ENCODE measurements at regions not wholly inside any gene's neighbourhood (a gene's known extent, or its start where the extent isn't known, plus 50 kb on each side); places are given as distances from the start of the nearest gene placed in this dataset.
A peak's percentile ranks its signal among the peaks of the same experiment; 100 is the strongest.

DNA sequence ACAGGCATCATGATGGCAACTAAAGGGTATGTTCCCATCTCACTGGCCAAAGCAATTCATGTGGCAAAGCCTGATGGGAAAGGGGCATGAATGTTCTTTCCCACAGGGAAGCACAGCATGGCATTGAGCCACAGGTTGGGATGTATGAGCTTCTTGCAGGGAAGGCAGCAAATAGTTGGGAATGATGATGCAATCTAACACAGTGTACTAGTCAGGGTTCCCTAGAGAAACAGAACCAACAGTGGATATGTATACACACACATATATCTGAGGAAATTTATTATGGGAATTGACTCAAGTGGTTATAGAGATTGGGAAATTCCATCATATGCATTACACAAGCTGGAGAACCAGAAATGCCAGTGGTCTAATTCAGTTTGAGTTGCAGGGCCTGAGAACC, 253.6 kb upstream of the NPVF start:
- Mint-ChIP-seq H3K36me3 (ENCODE audit: low read depth) (no peaks in the 10 kb centered on the region), H3K4me1 (ENCODE audit: low read depth) (no peaks in the 10 kb centered on the region), H3K4me3 (no peak overlapping the region), H3K27ac (no peak overlapping the region), H3K9me3 (ENCODE audit: insufficient read depth) (no peaks in the 10 kb centered on the region), H3K27me3 (ENCODE audit: low read depth) (peaks cover 8% of the 10 kb centered on the region)
- ATAC-seq (no peak), DNase-seq (no peak)
- CTCF ChIA-PET, result interaction anchor here (1.5 kb wide), 1 partner anchor 222 kb away, joined by 3 read pairs; no protein-coding TSS in a partner anchor
- POLR2A ChIA-PET, result no interaction called here

DNA sequence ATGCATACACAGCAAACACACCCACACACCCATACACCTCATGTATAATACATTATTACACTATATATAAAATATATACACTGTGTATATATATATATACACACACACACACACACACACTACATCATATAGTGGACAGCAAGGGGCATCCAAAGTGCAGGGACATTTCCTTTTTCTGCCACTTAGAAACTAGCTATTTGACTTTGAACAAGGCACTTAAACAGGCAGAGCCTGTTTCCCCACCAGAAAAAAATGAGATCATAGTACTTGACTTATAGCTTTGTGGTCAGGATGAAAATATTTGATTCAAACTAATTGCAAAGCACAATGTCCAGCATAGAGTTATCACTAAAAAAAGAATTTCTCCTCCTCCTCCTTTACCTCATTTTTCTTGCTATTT, 254.3 kb upstream of the NPVF start:
- DNase-seq (no peak), ATAC-seq (no peak)
- Mint-ChIP-seq H3K27me3 (ENCODE audit: low read depth) (peaks cover 11% of the 10 kb centered on the region), H3K4me1 (ENCODE audit: low read depth) (no peaks in the 10 kb centered on the region), H3K36me3 (ENCODE audit: low read depth) (no peaks in the 10 kb centered on the region), H3K27ac (no peak overlapping the region), H3K9me3 (ENCODE audit: insufficient read depth) (no peaks in the 10 kb centered on the region), H3K4me3 (no peak overlapping the region)
- ChIA-PET POLR2A (no interaction called here), CTCF (interaction anchor here (1.5 kb wide), 1 partner anchor 223 kb away, joined by 3 read pairs; no protein-coding TSS in a partner anchor)

DNA sequence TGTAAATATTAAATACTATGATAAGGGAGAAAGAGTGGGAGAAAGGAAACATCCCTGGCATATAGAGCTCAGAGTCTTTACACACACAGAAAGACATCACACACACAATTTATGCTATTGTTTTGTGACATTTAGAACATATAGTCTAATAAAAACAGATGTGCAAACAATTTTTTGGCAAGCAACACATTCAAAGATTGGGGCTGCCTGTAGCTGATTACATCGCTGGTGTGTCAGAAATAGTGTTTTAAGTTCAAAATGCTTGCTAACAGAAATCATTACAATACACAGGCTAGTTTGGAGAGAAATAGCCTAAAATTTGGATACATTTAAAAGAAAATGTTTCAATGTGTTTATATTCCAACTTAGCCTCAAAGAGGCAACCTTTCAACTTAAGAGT, 256.7 kb upstream of the NPVF start:
- Mint-ChIP-seq H3K27ac (no peak overlapping the region), H3K4me1 (ENCODE audit: low read depth) (no peaks in the 10 kb centered on the region), H3K9me3 (ENCODE audit: insufficient read depth) (no peaks in the 10 kb centered on the region), H3K4me3 (no peak overlapping the region), H3K27me3 (ENCODE audit: low read depth) (peaks cover 11% of the 10 kb centered on the region), H3K36me3 (ENCODE audit: low read depth) (no peaks in the 10 kb centered on the region)
- ChIA-PET CTCF (no interaction called here), POLR2A (no interaction called here)
- DNase-seq (no peak), ATAC-seq (no peak)

DNA sequence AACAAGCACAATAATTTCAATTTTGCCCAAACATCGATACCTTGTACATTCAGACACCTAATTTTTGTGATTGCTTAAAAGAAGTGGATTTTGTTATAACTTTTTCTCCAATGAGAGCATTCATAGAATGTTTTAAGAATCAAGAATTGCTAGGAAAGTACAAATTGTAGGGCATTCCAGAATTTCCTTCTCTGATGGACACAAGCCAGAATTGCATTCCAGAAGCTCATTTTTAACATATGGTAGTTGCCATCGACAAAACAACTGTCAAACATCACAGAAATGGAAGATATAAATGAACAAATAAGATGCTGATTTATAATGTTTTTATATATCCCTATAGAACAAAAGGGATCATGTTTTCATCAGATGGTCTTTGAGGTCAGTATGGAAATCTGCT, 258.4 kb upstream of the NPVF start:
- no peaks in the 10 kb centered on the region for H3K4me1 Mint-ChIP-seq (ENCODE audit: low read depth)
- CTCF ChIA-PET, result no interaction called here
- no peak overlapping the region for H3K4me3 Mint-ChIP-seq
- ATAC-seq (no peak), DNase-seq (no peak)
- no peak overlapping the region for H3K27ac Mint-ChIP-seq
- POLR2A ChIA-PET, result no interaction called here
- peaks cover 11% of the 10 kb centered on the region for H3K27me3 Mint-ChIP-seq (ENCODE audit: low read depth)
- no peaks in the 10 kb centered on the region for H3K36me3 Mint-ChIP-seq (ENCODE audit: low read depth)
- H3K9me3 Mint-ChIP-seq (ENCODE audit: insufficient read depth), result no peaks in the 10 kb centered on the region

DNA sequence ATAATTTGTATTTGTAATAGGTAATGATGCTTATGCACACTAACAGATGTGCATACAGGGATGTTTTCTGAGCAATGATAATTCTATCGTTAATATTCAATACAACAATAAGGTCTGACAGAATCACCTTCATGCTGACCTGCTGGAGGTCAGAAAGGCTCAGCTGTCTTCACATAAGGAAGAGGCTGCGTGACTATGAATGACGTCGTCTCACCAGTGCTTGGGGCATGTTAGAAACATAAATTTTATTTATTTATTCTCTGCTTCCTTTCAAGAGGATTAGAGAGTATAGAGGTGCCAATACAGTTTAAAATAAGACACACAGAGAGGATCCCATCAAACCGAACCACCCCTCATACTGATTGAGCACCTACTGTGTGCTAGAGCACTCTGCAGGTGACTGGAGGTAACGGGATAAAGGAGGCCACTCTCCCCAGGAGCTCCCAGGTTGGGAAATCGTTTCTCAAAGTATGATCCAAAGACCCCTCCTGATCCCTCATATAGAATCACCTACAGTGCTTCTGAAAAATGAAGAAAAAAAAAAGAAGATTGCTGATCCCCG, 265.6 kb upstream of the NPVF start:
- H3K4me3 Mint-ChIP-seq, result no peak overlapping the region
- H3K9me3 Mint-ChIP-seq (ENCODE audit: insufficient read depth), result no peaks in the 10 kb centered on the region
- no peak overlapping the region for H3K27ac Mint-ChIP-seq
- ChIA-PET CTCF (interaction anchor here (0.7 kb wide), 1 partner anchor 72 kb away, joined by 3 read pairs; no protein-coding TSS in a partner anchor), POLR2A (no interaction called here)
- H3K4me1 Mint-ChIP-seq (ENCODE audit: low read depth), result peaks cover 14% of the 10 kb centered on the region
- no peak for DNase-seq
- H3K36me3 Mint-ChIP-seq (ENCODE audit: low read depth), result peaks cover 4% of the 10 kb centered on the region
- no peak for ATAC-seq
- H3K27me3 Mint-ChIP-seq (ENCODE audit: low read depth), result peaks cover 3% of the 10 kb centered on the region

DNA sequence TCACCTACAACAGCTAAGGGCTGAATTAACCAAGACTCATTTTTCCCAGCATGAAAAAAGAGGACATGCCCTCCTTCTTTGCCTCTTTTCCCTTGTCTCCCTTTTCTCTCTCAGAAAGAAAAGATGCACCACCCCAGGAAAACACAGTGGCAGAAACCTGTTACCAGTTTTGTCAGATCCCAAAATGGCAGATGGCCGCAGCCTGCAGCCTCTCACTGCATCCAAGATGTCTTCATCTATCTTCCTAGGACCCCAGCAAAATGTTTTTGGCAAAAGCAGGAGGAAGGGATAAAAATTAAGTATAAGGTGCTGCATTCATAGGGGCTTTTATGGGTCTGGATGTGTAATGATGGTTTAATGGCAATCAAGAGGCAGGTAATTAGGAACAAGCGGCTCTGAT, 266.6 kb upstream of the NPVF start:
- Mint-ChIP-seq H3K9me3 (ENCODE audit: insufficient read depth) (no peaks in the 10 kb centered on the region), H3K4me1 (ENCODE audit: low read depth) (peaks cover 14% of the 10 kb centered on the region), H3K4me3 (no peak overlapping the region), H3K36me3 (ENCODE audit: low read depth) (peaks cover 4% of the 10 kb centered on the region), H3K27me3 (ENCODE audit: low read depth) (peaks cover 3% of the 10 kb centered on the region), H3K27ac (no peak overlapping the region)
- ATAC-seq (no peak), DNase-seq (no peak)
- ChIA-PET POLR2A (no interaction called here), CTCF (interaction anchor here (0.7 to 1.1 kb wide), 2 partner anchors 70 to 103 kb away, joined by 3 read pairs; no protein-coding TSS in a partner anchor)

DNA sequence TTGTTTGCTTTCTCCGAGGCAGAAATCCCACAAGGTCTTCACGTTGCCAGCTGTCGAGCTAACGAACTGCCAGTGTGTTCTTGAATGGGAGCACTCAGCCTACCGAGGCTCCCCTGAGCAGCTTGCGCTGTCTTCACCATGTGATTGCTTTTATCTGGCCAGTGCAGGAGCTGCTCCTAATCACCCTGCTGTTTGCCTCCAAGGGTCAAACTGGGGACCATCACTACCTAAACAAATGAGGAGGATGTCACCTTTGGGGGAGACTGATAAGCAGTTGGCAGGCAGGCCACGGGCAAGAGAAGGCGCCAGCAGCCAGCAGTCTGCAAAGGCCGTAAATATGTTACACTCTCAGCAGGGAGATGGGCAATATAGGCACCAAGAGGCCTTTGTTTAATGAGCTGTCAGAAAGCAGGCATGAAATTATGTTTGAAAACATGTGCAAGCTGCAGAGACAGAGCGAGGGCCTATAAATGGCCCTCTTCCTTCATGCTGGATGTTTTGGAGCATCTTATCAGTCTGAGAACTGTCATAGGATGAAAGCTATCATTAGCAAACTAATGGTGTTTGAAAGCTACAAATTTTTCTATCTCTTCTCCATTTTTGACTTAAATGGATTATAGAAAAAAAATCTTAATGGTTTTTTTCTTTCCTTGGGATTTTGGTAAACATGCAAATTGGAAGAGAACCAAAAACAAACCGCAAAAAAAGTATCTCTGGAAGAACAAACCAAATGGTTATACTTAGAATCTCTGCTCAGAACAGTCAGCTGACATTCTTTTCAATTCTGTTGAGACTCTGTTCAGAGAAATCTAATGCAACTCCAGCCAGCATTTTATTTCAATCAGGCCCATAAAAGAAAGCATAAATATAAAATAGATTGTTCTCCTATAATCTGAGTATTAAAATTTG, 267.3 kb upstream of the NPVF start:
- POLR2A ChIA-PET, result no interaction called here
- Mint-ChIP-seq H3K9me3 (ENCODE audit: insufficient read depth) (no peaks in the 10 kb centered on the region), H3K36me3 (ENCODE audit: low read depth) (peaks cover 4% of the 10 kb centered on the region), H3K27ac (no peak overlapping the region), H3K4me3 (no peak overlapping the region), H3K4me1 (ENCODE audit: low read depth) (peaks cover 14% of the 10 kb centered on the region), H3K27me3 (ENCODE audit: low read depth) (peaks cover 3% of the 10 kb centered on the region)
- CTCF ChIA-PET, result interaction anchor here (0.7 to 1.1 kb wide), 2 partner anchors 70 to 104 kb away, joined by 3 read pairs; no protein-coding TSS in a partner anchor
- DNase-seq, result no peak
- no peak for ATAC-seq

DNA sequence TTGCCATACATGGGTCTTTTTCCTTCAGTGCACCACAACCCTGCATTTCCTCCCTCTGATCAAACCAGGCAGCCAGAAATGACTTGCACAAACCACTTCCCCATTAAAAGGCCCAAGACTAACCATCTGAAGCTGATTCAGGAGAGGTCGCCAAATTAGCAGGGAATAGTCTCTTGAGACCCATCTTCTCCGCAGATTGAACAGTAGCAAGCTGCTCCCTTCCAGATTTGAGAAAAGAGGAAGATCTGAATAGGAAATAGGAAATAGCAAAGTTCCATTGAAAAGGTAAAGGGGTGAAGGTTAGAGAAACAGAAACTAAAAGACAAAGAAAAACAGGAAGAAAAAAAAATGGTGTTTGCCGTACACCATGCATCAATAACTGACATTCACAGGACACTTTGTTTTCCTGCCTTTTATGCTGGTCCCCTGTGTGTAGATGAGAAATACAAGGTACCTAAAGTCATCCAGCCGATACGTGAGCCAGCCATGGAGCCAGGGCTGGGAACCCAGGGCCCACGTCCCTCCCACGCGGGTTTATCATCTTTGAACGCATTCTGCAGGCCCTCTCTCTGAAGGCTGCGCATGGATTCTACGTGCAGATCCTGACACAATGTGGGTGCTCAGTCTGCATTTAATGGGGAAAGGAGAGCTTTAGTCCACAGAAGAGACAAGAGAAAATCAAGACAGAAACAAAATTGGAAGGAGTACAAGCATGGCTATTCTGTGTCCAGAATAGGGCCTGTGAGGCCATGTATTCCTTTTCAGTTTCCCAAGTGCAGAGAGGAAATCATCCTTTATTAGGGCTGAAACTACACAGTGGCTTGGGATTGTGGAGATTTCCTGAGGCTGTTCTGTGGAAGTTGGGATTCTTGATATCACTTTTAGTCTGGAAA, 268.4 kb upstream of the NPVF start:
- Mint-ChIP-seq H3K9me3 (ENCODE audit: insufficient read depth) (no peaks in the 10 kb centered on the region), H3K27me3 (ENCODE audit: low read depth) (peaks cover 6% of the 10 kb centered on the region), H3K4me3 (peak overlapping the region; percentile 74), H3K4me1 (ENCODE audit: low read depth) (peaks cover 14% of the 10 kb centered on the region), H3K36me3 (ENCODE audit: low read depth) (peaks cover 4% of the 10 kb centered on the region), H3K27ac (peak overlapping the region; percentile 89)
- ATAC-seq (peak; percentile 49), DNase-seq (peak; percentile 46)
- POLR2A ChIA-PET, result no interaction called here
- CTCF ChIA-PET, result interaction anchor here (0.6 to 1.0 kb wide), 2 partner anchors 68 to 77 kb away, joined by 4 read pairs; no protein-coding TSS in a partner anchor

DNA sequence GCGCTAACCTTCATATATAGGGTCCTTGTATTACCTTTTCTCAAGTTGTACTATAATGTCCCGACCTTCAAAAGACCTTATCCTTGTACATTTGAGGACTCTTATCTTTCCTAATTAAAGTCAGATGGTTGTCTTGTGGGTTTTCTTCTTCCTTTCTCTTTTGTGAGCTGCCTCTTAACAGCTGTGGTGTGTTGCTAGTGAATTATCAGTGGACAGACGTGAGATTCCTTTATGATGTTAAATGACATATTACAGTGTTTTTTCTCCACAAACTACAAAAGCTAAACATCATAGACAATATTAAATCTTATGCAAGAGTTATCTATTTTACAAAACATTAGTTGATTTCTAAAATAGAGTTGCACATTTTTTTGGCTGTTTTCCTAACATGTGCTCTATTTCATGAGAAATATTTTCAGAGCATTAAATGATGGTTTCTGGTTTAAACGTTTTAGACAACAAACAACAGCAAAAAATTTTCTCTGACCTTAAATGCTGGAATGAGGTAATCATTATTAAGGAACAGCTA, 272.2 kb upstream of the NPVF start:
- H3K4me1 Mint-ChIP-seq (ENCODE audit: low read depth), result peaks cover 12% of the 10 kb centered on the region

DNA sequence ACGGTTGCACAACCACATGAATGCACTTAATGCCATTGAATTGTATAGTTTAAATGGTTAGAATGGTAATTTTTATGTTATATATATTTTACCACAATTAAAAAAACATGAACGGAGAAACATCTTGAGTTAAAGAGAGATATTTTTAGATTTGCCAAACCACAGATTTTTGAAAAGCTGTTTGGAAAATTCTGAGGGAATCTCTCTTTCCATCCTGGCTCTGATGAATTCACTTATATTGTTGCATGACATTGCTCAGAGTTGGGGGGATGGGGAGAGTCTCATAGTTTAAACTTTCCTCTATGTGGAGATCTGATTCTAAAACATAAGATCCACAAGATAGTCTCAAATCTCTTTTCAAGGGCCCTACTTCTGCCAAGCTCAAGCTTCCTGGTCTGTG, 275.0 kb upstream of the NPVF start:
- Mint-ChIP-seq H3K4me3 (no peak overlapping the region), H3K36me3 (ENCODE audit: low read depth) (no peaks in the 10 kb centered on the region)
- POLR2A ChIA-PET, result no interaction called here

More for the DNA sequence above, 272.2 kb upstream of the NPVF start:
- ChIA-PET CTCF (no interaction called here), POLR2A (no interaction called here)
- no peak for DNase-seq
- Mint-ChIP-seq H3K36me3 (ENCODE audit: low read depth) (peaks cover 4% of the 10 kb centered on the region), H3K27me3 (ENCODE audit: low read depth) (peaks cover 8% of the 10 kb centered on the region), H3K4me3 (no peak overlapping the region), H3K27ac (no peak overlapping the region), H3K9me3 (ENCODE audit: insufficient read depth) (no peaks in the 10 kb centered on the region)
- ATAC-seq, result no peak

DNA sequence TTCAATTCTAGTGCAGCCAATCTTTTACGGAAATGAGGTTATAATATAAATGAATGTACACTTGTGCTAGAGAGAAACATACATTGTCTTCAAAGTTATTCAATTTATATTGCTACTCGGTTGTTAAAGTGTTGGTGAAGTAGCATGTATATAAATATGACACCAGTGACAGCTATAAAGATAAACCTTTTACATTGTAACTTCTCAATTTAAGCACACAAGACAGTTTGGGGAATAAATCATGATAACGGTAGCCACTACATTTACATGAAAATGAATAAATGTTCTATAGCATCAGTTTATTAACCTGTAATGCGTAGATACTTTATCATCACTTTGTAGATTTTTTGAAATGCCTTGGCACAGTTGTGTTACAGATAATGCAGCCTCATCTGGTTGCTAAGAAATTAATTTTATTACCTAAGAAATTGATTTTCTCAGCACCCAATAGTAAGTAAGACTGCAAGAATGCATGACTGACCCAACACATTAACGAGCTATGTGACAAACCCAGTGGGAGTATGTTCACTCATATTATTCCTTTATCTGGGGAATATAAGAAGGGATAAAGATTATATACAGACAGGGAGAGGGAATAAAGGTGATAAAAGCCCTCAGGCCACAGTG, 283.9 kb upstream of the NPVF start:
- ChIA-PET CTCF (no interaction called here), POLR2A (no interaction called here)
- Mint-ChIP-seq H3K9me3 (ENCODE audit: insufficient read depth) (peaks cover 5% of the 10 kb centered on the region), H3K27me3 (ENCODE audit: low read depth) (peaks cover 13% of the 10 kb centered on the region), H3K36me3 (ENCODE audit: low read depth) (no peaks in the 10 kb centered on the region), H3K4me3 (no peak overlapping the region), H3K27ac (no peak overlapping the region), H3K4me1 (ENCODE audit: low read depth) (no peaks in the 10 kb centered on the region)
- no peak for ATAC-seq
- DNase-seq, result no peak

More for the DNA sequence above, 275.0 kb upstream of the NPVF start:
- H3K9me3 Mint-ChIP-seq (ENCODE audit: insufficient read depth), result no peaks in the 10 kb centered on the region
- ATAC-seq, result no peak
- CTCF ChIA-PET, result no interaction called here
- DNase-seq, result no peak
- H3K4me1 Mint-ChIP-seq (ENCODE audit: low read depth), result no peaks in the 10 kb centered on the region
- H3K27ac Mint-ChIP-seq, result no peak overlapping the region
- H3K27me3 Mint-ChIP-seq (ENCODE audit: low read depth), result peaks cover 14% of the 10 kb centered on the region
